ENCODE measurements at regions not wholly inside any gene's neighbourhood (a gene's known extent, or its start where the extent isn't known, plus 50 kb on each side); places are given as distances from the start of the nearest gene placed in this dataset.

- Mint-ChIP-seq H3K4me1 (ENCODE audit: unreplicated experiment) (no peaks in the 10 kb centered on the region), H3K27me3 (ENCODE audit: unreplicated experiment) (peaks cover 7% of the 10 kb centered on the region), H3K4me3 (ENCODE audit: unreplicated experiment) (no peak overlapping the region), H3K36me3 (ENCODE audit: unreplicated experiment) (no peaks in the 10 kb centered on the region), H3K27ac (ENCODE audit: unreplicated experiment) (no peak overlapping the region), H3K9me3 (ENCODE audit: unreplicated experiment) (peaks cover 22% of the 10 kb centered on the region)
- TF ChIP-seq CTCF (IDR thresholded peaks at IDR 0.05), result no peak
- no peak for DNase-seq (ENCODE audit: extremely low spot score, unreplicated experiment)
Measured at GRCh38 chr21:31482460-31482859, 138.4 kb upstream of the TIAM1 start.

GRCh38 chr21:31480228-31480627, 136.2 kb upstream of the TIAM1 start:
- H3K4me3 Mint-ChIP-seq (ENCODE audit: unreplicated experiment), result no peak overlapping the region
- H3K27me3 Mint-ChIP-seq (ENCODE audit: unreplicated experiment), result peaks cover 7% of the 10 kb centered on the region
- no peak for TF ChIP-seq CTCF (IDR thresholded peaks at IDR 0.05)
- DNase-seq (ENCODE audit: extremely low spot score, unreplicated experiment), result no peak
- H3K36me3 Mint-ChIP-seq (ENCODE audit: unreplicated experiment), result no peaks in the 10 kb centered on the region
- peaks cover 20% of the 10 kb centered on the region for H3K9me3 Mint-ChIP-seq (ENCODE audit: unreplicated experiment)
- H3K27ac Mint-ChIP-seq (ENCODE audit: unreplicated experiment), result no peak overlapping the region
- H3K4me1 Mint-ChIP-seq (ENCODE audit: unreplicated experiment), result no peaks in the 10 kb centered on the region

GRCh38 chr21:31479714-31480113, 135.7 kb upstream of the TIAM1 start:
- peaks cover 7% of the 10 kb centered on the region for H3K27me3 Mint-ChIP-seq (ENCODE audit: unreplicated experiment)
- no peak for TF ChIP-seq CTCF (IDR thresholded peaks at IDR 0.05)
- no peaks in the 10 kb centered on the region for H3K36me3 Mint-ChIP-seq (ENCODE audit: unreplicated experiment)
- H3K27ac Mint-ChIP-seq (ENCODE audit: unreplicated experiment), result no peak overlapping the region
- DNase-seq (ENCODE audit: extremely low spot score, unreplicated experiment), result no peak
- no peaks in the 10 kb centered on the region for H3K4me1 Mint-ChIP-seq (ENCODE audit: unreplicated experiment)
- H3K4me3 Mint-ChIP-seq (ENCODE audit: unreplicated experiment), result no peak overlapping the region
- H3K9me3 Mint-ChIP-seq (ENCODE audit: unreplicated experiment), result peaks cover 15% of the 10 kb centered on the region

- Mint-ChIP-seq H3K9me3 (ENCODE audit: unreplicated experiment) (peaks cover 13% of the 10 kb centered on the region), H3K4me1 (ENCODE audit: unreplicated experiment) (no peaks in the 10 kb centered on the region), H3K27ac (ENCODE audit: unreplicated experiment) (no peak overlapping the region), H3K4me3 (ENCODE audit: unreplicated experiment) (no peak overlapping the region), H3K36me3 (ENCODE audit: unreplicated experiment) (no peaks in the 10 kb centered on the region), H3K27me3 (ENCODE audit: unreplicated experiment) (peaks cover 7% of the 10 kb centered on the region)
- DNase-seq (ENCODE audit: extremely low spot score, unreplicated experiment), result no peak
- no peak for TF ChIP-seq CTCF (IDR thresholded peaks at IDR 0.05)
Measured at GRCh38 chr21:31479222-31479621, 135.2 kb upstream of the TIAM1 start.

GRCh38 chr21:31476263-31477022, 132.4 kb upstream of the TIAM1 start:
- Mint-ChIP-seq H3K36me3 (ENCODE audit: unreplicated experiment) (no peaks in the 10 kb centered on the region), H3K4me3 (ENCODE audit: unreplicated experiment) (no peak overlapping the region), H3K27me3 (ENCODE audit: unreplicated experiment) (peaks cover 7% of the 10 kb centered on the region), H3K9me3 (ENCODE audit: unreplicated experiment) (peaks cover 5% of the 10 kb centered on the region), H3K4me1 (ENCODE audit: unreplicated experiment) (no peaks in the 10 kb centered on the region), H3K27ac (ENCODE audit: unreplicated experiment) (no peak overlapping the region)
- DNase-seq (ENCODE audit: extremely low spot score, unreplicated experiment), result no peak
- TF ChIP-seq CTCF (IDR thresholded peaks at IDR 0.05), result no peak

All from osteocyte (in vitro differentiated cells).